DND-41 (cell line): ENCODE measurements at regions not wholly inside any gene's neighbourhood (a gene's known extent, or its start where the extent isn't known, plus 50 kb on each side); places are given as distances from the start of the nearest gene placed in this dataset.

Experiments
- ATAC-seq: fragments of 200-7000 bp; cut with Tn5 transposase; 3 replicates; pipeline ENCODE4 v1.9.1; 2021; ENCODE audit warnings: low read depth; ENCODE audit not compliant: insufficient read depth
- DNase-seq: peaks from one replicate; pipeline ENCODE4 v3.0.0-alpha.2; 2020
- H2AFZ ChIP-seq: 2 replicates; pipeline ENCODE4 v1.6.0; 2012; ENCODE audit warnings: low read depth, low read length
- H3K27ac ChIP-seq: 2 replicates; pipeline ENCODE4 v1.5.1; 2012; ENCODE audit warnings: low read length, inconsistent platforms
- H3K27me3 ChIP-seq: fragments of 200-600 bp; sonication (generic); 2 replicates; pipeline ENCODE4 v1.6.0; 2012; ENCODE audit warnings: low read length, mild to moderate bottlenecking, inconsistent platforms; ENCODE audit not compliant: insufficient read depth, poor library complexity
- H3K36me3 ChIP-seq: 2 replicates; pipeline ENCODE4 v1.5.1; 2012; ENCODE audit warnings: low read length, inconsistent platforms; ENCODE audit not compliant: insufficient read depth
- H3K4me1 ChIP-seq: 2 replicates; pipeline ENCODE4 v1.5.1; 2012; ENCODE audit warnings: mild to moderate bottlenecking, low read length; ENCODE audit not compliant: insufficient read depth
- H3K4me2 ChIP-seq: 2 replicates; pipeline ENCODE4 v1.6.0; 2012; ENCODE audit warnings: mild to moderate bottlenecking, moderate library complexity, low read length, inconsistent platforms; ENCODE audit not compliant: insufficient read depth
- H3K4me3 ChIP-seq, 2 experiments: fragments of 200-600 bp in 1 of 2; shearing (Covaris generic) in 1 of 2; 2 replicates each; pipeline ENCODE4 v1.5.1; 2012 to 2016; ENCODE audit warnings: inconsistent platforms in 2 of 2, low read length in 2 of 2, mild to moderate bottlenecking in 2 of 2, low read depth in 1 of 2, moderate library complexity in 1 of 2
- H3K79me2 ChIP-seq: 2 replicates; pipeline ENCODE4 v1.6.0; 2012; ENCODE audit warnings: low read length, inconsistent platforms; ENCODE audit not compliant: insufficient read depth
- H3K9ac ChIP-seq: 2 replicates; pipeline ENCODE4 v1.6.0; 2012; ENCODE audit warnings: low read depth, mild to moderate bottlenecking, inconsistent platforms, low read length, moderate library complexity
- H3K9me3 ChIP-seq: 2 replicates; pipeline ENCODE4 v1.5.1; 2012; ENCODE audit warnings: low read length, moderate library complexity, mild to moderate bottlenecking, inconsistent platforms; ENCODE audit not compliant: insufficient read depth, severe bottlenecking
- H4K20me1 ChIP-seq: 2 replicates; pipeline ENCODE4 v1.6.0; 2012; ENCODE audit warnings: low read length; ENCODE audit not compliant: insufficient read depth
- EZH2 ChIP-seq: IDR thresholded peaks from 3 replicates; pipeline ENCODE4 v1.6.1; 2012; ENCODE audit warnings: borderline replicate concordance, low read depth, mild to moderate bottlenecking, moderate library complexity, low read length, inconsistent platforms; ENCODE audit not compliant: severe bottlenecking
- TF ChIP-seq, protein P1 (sequence below): IDR thresholded peaks from 2 replicates; pipeline ENCODE4 v1.5.1; 2012; ENCODE audit warnings: borderline replicate concordance, low read length, moderate library complexity, mild to moderate bottlenecking; ENCODE audit not compliant: poor library complexity, severe bottlenecking; ENCODE audit errors: extremely low read depth

DNA sequence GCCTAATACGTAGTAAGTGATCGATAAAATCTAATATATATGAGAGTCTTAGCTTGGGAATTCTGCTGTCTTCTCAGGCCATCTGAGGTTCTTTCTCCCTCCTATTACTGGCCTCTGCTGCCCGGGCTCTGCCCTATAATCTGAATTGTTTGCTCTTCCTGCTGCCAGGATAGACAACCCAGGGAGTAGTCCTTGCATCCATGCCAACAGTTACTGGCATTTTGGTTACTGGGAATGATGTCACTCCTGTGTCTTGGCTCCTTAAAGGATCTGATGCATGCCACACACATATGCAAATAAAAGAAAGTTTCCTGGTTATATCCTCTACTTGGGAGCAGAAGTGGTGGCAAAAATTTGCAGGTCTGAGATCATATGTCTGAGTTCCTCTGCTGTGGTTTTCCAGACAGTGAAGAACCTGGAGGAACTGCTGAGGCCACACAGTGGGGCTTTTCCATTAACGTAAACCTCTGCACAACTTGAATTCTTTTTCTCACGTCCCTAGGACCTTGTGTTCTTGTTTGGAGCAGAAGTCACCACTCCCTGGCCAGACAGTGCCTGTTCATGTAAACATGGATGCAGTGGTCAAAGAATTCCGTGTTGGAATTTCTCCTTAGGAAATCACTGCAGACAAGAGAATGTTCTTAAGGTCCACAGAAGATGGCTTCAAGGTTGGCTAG lies 320.6 kb upstream of the TBX3 start:
- Histone ChIP-seq H2AFZ (no peak overlapping the region), H3K4me2 (no peak overlapping the region), H3K4me3 (no peak overlapping the region), H3K79me2 (no peaks in the 10 kb centered on the region), H3K9ac (no peak overlapping the region), H3K36me3 (no peaks in the 10 kb centered on the region), H3K27ac (no peak overlapping the region), H3K4me1 (no peaks in the 10 kb centered on the region), H3K27me3 (peaks cover 4% of the 10 kb centered on the region), H3K9me3 (no peaks in the 10 kb centered on the region), H4K20me1 (no peaks in the 10 kb centered on the region)
- no peak for DNase-seq
- ATAC-seq, result no peak
- TF ChIP-seq EZH2, result no peak
- TF ChIP-seq, protein P1, sequence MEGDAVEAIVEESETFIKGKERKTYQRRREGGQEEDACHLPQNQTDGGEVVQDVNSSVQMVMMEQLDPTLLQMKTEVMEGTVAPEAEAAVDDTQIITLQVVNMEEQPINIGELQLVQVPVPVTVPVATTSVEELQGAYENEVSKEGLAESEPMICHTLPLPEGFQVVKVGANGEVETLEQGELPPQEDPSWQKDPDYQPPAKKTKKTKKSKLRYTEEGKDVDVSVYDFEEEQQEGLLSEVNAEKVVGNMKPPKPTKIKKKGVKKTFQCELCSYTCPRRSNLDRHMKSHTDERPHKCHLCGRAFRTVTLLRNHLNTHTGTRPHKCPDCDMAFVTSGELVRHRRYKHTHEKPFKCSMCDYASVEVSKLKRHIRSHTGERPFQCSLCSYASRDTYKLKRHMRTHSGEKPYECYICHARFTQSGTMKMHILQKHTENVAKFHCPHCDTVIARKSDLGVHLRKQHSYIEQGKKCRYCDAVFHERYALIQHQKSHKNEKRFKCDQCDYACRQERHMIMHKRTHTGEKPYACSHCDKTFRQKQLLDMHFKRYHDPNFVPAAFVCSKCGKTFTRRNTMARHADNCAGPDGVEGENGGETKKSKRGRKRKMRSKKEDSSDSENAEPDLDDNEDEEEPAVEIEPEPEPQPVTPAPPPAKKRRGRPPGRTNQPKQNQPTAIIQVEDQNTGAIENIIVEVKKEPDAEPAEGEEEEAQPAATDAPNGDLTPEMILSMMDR, result no peak

DNA sequence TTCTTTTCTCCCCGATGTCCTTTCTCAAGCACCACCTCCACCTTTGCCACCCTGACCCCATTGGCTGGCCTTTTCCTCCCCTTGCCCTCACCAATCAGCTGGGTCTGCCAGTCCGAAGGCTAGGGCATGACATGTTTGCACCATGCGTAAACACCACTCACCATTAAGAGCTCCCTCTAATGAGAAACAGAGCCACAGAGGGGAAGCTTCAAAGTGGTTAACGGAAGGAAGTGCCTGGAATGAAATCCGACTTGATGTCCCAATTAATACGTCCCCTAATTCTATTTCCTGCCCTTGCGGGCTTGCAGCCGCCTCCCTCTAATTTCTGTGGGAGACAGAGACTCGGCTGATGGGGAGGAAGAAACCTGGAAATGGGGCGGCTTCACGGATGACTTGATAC lies 318.5 kb upstream of the TBX3 start:
- ATAC-seq, result no peak
- no peaks in the 10 kb centered on the region for H4K20me1 ChIP-seq
- DNase-seq, result no peak

DNA sequence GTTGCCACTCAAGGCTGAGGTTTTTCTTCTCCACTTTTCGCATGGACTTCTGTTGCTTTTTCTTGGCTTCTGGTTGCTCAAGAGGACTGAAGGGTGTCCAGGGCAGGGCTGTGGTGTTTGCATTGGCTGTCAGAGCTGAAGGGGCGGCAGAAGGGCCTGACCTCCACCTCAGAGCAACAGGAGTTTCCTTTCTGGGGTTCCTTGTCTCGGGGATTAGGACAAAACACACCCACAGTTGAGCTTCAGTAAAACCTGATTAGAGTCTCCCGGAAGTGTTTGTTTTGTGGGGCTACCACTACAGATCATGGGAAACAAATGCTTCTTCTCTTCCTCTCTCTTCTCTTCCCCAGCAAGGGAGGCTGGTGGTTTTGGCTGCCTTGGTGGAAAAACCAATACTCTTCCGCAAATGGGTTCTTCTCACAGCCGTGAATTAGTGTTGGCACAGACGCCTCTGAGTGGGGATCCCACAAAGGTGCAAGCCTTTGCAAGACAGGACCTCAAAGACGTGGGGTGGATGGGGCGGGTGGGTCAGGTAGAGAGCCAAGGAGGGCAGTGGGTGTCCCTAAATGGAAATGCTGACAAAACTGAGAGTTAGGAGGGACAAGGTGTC lies 317.7 kb upstream of the TBX3 start:
- Histone ChIP-seq H3K9ac (no peak overlapping the region), H3K9me3 (no peaks in the 10 kb centered on the region), H3K36me3 (no peaks in the 10 kb centered on the region), H3K4me2 (no peak overlapping the region), H3K4me1 (no peaks in the 10 kb centered on the region), H3K4me3 (no peak overlapping the region), H3K79me2 (no peaks in the 10 kb centered on the region), H3K27ac (no peak overlapping the region), H4K20me1 (no peaks in the 10 kb centered on the region), H2AFZ (no peak overlapping the region), H3K27me3 (no peaks in the 10 kb centered on the region)
- no peak for DNase-seq
- TF ChIP-seq EZH2, result no peak
- TF ChIP-seq, protein P1, result no peak
- ATAC-seq, result no peak

More for the DNA sequence above, 318.5 kb upstream of the TBX3 start:
- H3K9ac ChIP-seq, result no peak overlapping the region
- no peak overlapping the region for H3K4me3 ChIP-seq
- no peak overlapping the region for H3K27ac ChIP-seq
- H2AFZ ChIP-seq, result no peak overlapping the region
- H3K36me3 ChIP-seq, result no peaks in the 10 kb centered on the region
- no peak overlapping the region for H3K4me2 ChIP-seq
- H3K9me3 ChIP-seq, result no peaks in the 10 kb centered on the region
- no peaks in the 10 kb centered on the region for H3K79me2 ChIP-seq
- no peaks in the 10 kb centered on the region for H3K4me1 ChIP-seq
- H3K27me3 ChIP-seq, result no peaks in the 10 kb centered on the region
- no peak for TF ChIP-seq EZH2
- TF ChIP-seq, protein P1, result no peak
